LNCaP clone FGC (cell line): ENCODE measurements at regions not wholly inside any gene's neighbourhood (a gene's known extent, or its start where the extent isn't known, plus 50 kb on each side); places are given as distances from the start of the nearest gene placed in this dataset.

Experiments used
- DNase-seq: peaks from one replicate; pipeline ENCODE4 v3.0.0-alpha.2; 2011; ENCODE audit warnings: low read depth
- H3K4me3 ChIP-seq: 2 replicates; pipeline ENCODE4 v1.5.1; 2011; ENCODE audit warnings: mild to moderate bottlenecking, low read depth, low read length, control low read depth
- CTCF ChIP-seq: IDR thresholded peaks from 2 replicates; pipeline ENCODE4 v1.5.1; 2012; ENCODE audit warnings: mild to moderate bottlenecking; ENCODE audit not compliant: control insufficient read depth, insufficient read depth; ENCODE audit errors: extremely low read depth

- DNase-seq = no peak
- TF ChIP-seq CTCF = no peak
- H3K4me3 ChIP-seq = no peak overlapping the region
Measured at GRCh38 chr16:51276336-51276735, 125.3 kb upstream of the SALL1 start.

- no peak for TF ChIP-seq CTCF
- no peak for DNase-seq
- H3K4me3 ChIP-seq = no peak overlapping the region
Measured at GRCh38 chr16:51272420-51272819, 121.3 kb upstream of the SALL1 start.

GRCh38 chr16:51271156-51271701, 120.2 kb upstream of the SALL1 start:
- DNase-seq = no peak
- no peak for TF ChIP-seq CTCF
- H3K4me3 ChIP-seq = no peak overlapping the region

GRCh38 chr16:51268237-51268636, 117.2 kb upstream of the SALL1 start:
- no peak for TF ChIP-seq CTCF
- no peak for DNase-seq
- H3K4me3 ChIP-seq = no peak overlapping the region

- no peak for DNase-seq
- no peak overlapping the region for H3K4me3 ChIP-seq
- TF ChIP-seq CTCF = no peak
Measured at GRCh38 chr16:51267681-51268080, 116.6 kb upstream of the SALL1 start.

GRCh38 chr16:51262428-51262827, 111.4 kb upstream of the SALL1 start:
- DNase-seq = no peak
- no peak for TF ChIP-seq CTCF
- no peak overlapping the region for H3K4me3 ChIP-seq

- no peak for TF ChIP-seq CTCF
- H3K4me3 ChIP-seq = no peak overlapping the region
- no peak for DNase-seq
Measured at GRCh38 chr16:51261919-51262318, 110.8 kb upstream of the SALL1 start.
